ENCODE measurements at regions not wholly inside any gene's neighbourhood (a gene's known extent, or its start where the extent isn't known, plus 50 kb on each side); places are given as distances from the start of the nearest gene placed in this dataset.

DNA sequence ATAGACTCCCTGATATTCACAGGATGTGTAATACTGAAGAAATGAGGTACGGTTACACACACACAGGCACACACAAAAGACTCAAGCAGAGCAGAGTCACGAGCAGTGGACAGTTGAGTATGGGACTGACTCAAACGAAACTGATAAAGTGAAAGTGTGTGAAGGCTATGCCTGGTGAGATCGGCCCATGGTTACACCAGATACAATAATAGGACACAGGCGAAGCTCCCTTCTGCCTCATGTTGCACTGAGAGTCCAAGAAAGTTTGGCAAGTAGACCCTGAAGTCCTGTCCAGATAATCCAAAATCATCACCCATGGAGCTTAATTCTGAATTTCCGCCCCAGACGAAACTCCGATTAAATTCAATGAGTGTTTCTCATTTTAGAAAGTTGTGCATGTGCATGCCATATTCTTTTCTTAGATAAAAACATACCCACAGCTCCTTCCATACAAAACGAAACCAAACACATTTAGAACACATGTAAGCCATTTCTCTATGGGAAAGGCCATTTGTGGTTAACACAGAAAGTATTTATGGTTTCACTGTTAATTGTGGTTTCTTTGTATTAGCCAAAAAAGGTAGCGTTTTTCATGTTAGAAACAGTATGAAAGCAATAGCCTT lies 567.6 kb downstream of the PLCL1 start:
- no peak overlapping the region for H3K4me3 Mint-ChIP-seq
- H3K36me3 Mint-ChIP-seq = no peaks in the 10 kb centered on the region
- CTCF ChIA-PET = no interaction called here
- peaks cover 40% of the 10 kb centered on the region for H3K27me3 Mint-ChIP-seq
- H3K27ac Mint-ChIP-seq = no peak overlapping the region
- H3K4me1 Mint-ChIP-seq = peaks cover 11% of the 10 kb centered on the region
- DNase-seq = no peak
- no peaks in the 10 kb centered on the region for H3K9me3 Mint-ChIP-seq

DNA sequence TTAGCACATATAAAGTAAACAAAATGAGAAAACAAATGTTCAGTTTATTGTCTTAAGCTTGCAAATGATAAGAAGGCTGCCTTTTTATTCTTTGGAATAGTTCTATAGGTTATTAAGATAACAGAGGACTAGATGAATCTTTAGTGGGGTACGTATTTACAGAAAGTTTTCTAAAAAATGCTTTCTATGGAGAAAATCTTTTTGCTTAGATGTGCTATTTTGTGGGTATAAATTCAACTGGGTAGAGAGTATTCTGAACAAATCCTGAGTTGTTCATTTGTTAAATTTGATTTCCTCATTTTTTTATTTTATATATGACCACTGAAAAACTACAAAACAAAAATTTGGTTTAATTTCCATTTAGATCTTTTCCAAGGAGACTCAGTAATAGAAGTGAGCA lies 566.9 kb downstream of the PLCL1 start:
- Mint-ChIP-seq H3K36me3 (no peaks in the 10 kb centered on the region), H3K9me3 (no peaks in the 10 kb centered on the region), H3K4me1 (peaks cover 11% of the 10 kb centered on the region), H3K27ac (no peak overlapping the region), H3K4me3 (no peak overlapping the region), H3K27me3 (peaks cover 39% of the 10 kb centered on the region)
- CTCF ChIA-PET = interaction anchor here (0.7 kb wide), 1 partner anchor 56 kb away, joined by 3 read pairs; no protein-coding TSS in a partner anchor
- no peak for DNase-seq

DNA sequence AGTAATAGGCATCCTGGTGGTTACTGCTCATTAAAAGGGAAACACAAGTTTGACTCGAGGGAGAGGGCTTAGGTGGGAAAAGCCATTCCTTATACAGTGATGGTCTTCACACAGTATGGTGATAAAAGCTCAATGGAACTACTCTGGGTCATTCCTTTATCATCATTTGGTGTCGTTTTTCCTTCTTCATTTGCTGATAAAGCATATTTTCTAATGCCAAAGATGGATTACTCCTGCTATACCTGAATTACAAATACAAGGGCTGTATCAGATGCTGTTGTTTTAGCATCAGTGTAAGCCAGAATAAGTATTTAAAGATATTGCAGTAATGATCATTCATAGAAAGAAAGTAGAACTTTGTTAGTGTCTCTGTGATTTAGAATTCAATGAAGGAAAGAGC lies 563.7 kb downstream of the PLCL1 start:
- no peak for DNase-seq
- CTCF ChIA-PET = no interaction called here
- H3K9me3 Mint-ChIP-seq = no peaks in the 10 kb centered on the region
- no peak overlapping the region for H3K27ac Mint-ChIP-seq
- H3K4me1 Mint-ChIP-seq = peaks cover 11% of the 10 kb centered on the region
- H3K36me3 Mint-ChIP-seq = no peaks in the 10 kb centered on the region
- peaks cover 25% of the 10 kb centered on the region for H3K27me3 Mint-ChIP-seq
- no peak overlapping the region for H3K4me3 Mint-ChIP-seq

DNA sequence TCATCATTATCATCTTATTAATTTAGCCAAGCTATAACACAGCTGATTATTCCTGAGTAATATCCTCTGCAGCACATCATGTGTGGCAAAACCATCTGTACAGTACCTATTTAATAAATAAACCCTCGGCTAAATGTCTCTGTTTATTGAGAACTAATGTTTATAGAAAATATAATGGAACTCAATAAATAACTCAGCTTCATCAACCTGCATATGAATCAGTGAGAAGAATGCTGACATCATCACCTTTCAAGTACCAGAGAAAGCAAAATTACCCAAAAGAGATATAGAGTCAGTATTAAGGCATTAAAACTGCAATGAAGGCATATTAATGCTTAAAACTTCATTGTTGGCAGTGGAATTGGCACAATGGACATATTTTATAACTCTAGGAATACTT lies 558.3 kb downstream of the PLCL1 start:
- no peak overlapping the region for H3K4me3 Mint-ChIP-seq
- peaks cover 9% of the 10 kb centered on the region for H3K27me3 Mint-ChIP-seq
- no peak for DNase-seq
- H3K27ac Mint-ChIP-seq = no peak overlapping the region
- no peaks in the 10 kb centered on the region for H3K4me1 Mint-ChIP-seq
- H3K9me3 Mint-ChIP-seq = no peaks in the 10 kb centered on the region
- CTCF ChIA-PET = no interaction called here
- no peaks in the 10 kb centered on the region for H3K36me3 Mint-ChIP-seq

DNA sequence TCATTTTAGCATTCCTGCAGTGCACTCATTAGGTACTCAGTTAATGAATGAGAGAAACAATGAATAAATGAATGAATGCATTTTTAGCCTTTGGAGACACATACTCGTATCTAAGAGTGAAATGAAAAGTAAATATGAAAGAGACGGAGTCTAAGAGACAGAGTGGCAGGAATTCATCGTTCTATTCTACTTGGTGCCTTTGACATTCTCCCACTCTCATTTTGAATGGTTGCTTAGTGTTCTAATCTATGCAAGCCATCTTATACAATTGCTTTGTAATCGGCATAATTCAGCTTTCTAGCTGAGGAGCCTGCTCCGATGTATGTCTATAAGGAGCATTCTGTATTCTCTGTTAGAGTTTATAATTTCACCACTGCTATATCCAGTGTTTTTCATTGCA lies 554.9 kb downstream of the PLCL1 start:
- CTCF ChIA-PET = no interaction called here
- H3K9me3 Mint-ChIP-seq = no peaks in the 10 kb centered on the region

DNA sequence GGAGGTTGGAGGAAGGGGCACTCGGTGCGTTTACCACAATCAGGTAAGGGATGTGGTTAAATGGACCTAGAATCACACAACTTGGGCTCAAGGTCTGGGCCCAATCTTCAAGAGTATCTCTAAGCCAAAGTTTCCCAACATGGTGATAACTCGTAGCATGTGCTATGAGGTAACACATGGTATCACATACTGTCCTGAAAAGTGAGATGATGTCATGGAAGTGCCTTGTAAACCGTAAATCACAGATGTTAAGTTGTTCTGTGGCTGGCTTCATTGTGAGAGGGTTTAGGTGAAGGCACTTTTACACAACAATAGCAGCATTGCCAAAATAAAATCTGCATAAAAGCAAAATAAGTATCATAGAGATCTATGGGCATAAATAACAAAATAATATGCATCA lies 551.8 kb downstream of the PLCL1 start:
- Mint-ChIP-seq H3K27ac (no peak overlapping the region), H3K4me3 (no peak overlapping the region), H3K9me3 (no peaks in the 10 kb centered on the region), H3K36me3 (no peaks in the 10 kb centered on the region), H3K4me1 (no peaks in the 10 kb centered on the region), H3K27me3 (peaks cover 4% of the 10 kb centered on the region)
- CTCF ChIA-PET = no interaction called here
- no peak for DNase-seq

More for the DNA sequence above, 554.9 kb downstream of the PLCL1 start:
- H3K27me3 Mint-ChIP-seq = peaks cover 7% of the 10 kb centered on the region
- H3K27ac Mint-ChIP-seq = no peak overlapping the region
- no peaks in the 10 kb centered on the region for H3K4me1 Mint-ChIP-seq
- H3K4me3 Mint-ChIP-seq = no peak overlapping the region
- no peaks in the 10 kb centered on the region for H3K36me3 Mint-ChIP-seq
- no peak for DNase-seq

DNA sequence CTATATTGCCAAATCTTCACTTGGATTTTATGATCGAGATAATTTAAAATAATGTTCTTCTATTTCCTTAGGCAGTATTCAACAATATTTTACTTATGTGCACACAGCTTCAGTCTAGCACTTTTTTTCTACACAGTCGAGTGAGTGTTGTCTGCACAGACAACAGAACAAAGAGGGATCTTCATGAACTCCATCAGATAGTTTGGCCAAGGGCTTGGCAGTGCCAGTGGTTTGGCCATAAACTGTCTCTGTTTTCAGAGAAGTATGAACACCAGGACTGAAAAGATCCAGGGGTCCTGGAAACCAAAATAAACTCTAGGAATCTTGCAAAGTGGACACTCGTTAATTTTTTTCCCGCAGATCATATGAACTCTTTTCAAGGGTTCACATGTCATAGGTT lies 547.3 kb downstream of the PLCL1 start:
- Mint-ChIP-seq H3K4me3 (no peak overlapping the region), H3K4me1 (no peaks in the 10 kb centered on the region), H3K27ac (no peak overlapping the region), H3K9me3 (no peaks in the 10 kb centered on the region), H3K36me3 (no peaks in the 10 kb centered on the region), H3K27me3 (peaks cover 3% of the 10 kb centered on the region)
- DNase-seq = no peak
- CTCF ChIA-PET = no interaction called here

DNA sequence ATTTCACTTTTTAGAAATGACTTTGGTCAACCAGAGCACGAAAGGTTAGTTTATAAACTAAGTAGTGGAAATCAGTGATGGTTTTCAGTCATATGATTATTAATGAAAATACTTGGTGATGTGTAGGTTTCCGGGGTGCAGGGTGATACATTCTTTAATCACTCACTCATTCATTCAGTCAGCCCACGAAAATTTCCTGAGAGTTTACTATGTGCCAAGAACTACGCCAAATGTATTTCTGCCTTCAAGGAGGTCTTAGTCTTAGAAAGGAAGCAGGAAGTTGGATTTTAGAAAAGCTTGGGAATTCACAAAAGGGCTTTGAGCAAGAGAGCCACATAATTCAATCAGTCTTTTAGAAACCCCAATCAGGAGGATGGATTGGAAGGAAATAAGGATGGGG lies 543.6 kb downstream of the PLCL1 start:
- Mint-ChIP-seq H3K27me3 (peaks cover 3% of the 10 kb centered on the region), H3K9me3 (no peaks in the 10 kb centered on the region), H3K4me1 (peaks cover 8% of the 10 kb centered on the region), H3K27ac (no peak overlapping the region), H3K4me3 (no peak overlapping the region), H3K36me3 (no peaks in the 10 kb centered on the region)
- CTCF ChIA-PET = interaction anchor here (0.5 to 1.6 kb wide), 3 partner anchors 35 to 677 kb away, joined by 3 to 4 read pairs (median 3); no protein-coding TSS in a partner anchor
- DNase-seq = no peak

DNA sequence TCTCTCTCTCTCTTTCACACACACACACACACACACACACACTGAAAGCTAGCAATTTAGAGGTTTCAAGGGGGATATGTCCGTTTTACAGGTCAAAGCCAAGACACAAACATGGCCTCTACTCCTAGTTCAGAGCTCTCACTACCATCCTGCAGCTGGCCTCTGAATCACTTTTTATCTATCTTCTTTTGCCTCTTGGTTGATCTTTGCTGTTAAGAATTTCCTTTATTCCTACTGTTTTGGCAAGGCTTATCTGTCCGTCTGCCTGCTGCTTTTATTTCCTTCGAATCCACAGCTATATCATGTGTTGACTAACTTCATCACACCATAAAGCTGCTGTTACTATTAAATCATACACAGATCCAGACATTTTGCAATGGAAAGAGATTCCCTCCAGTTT lies 543.0 kb downstream of the PLCL1 start:
- Mint-ChIP-seq H3K27ac (no peak overlapping the region), H3K9me3 (no peaks in the 10 kb centered on the region), H3K27me3 (peaks cover 3% of the 10 kb centered on the region), H3K36me3 (no peaks in the 10 kb centered on the region), H3K4me3 (no peak overlapping the region), H3K4me1 (peaks cover 8% of the 10 kb centered on the region)
- no peak for DNase-seq
- CTCF ChIA-PET = interaction anchor here (0.5 to 1.6 kb wide), 2 partner anchors 35 to 85 kb away, joined by 3 read pairs; no protein-coding TSS in a partner anchor

DNA sequence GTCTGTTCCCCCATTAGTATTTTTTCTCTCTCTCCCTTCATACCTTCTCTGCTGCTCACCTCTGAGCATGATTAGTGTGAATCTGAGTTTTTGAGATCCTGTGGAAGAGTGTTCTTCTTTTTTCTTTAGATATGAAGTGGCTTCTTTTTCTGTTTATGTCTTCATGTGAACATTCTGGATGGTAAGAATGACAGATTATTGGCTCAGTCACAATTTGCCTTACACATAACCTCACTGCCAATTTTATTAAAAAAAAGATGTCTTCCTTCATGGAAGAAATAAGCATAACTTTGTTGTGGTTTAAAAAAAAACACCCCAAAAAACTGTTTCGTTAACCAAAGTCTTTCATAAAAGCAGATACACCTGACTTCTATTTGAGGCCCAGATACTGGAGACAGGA lies 539.1 kb downstream of the PLCL1 start:
- Mint-ChIP-seq H3K27me3 (peaks cover 12% of the 10 kb centered on the region), H3K27ac (no peak overlapping the region), H3K9me3 (no peaks in the 10 kb centered on the region), H3K4me3 (no peak overlapping the region), H3K36me3 (no peaks in the 10 kb centered on the region), H3K4me1 (peaks cover 8% of the 10 kb centered on the region)
- CTCF ChIA-PET = no interaction called here
- DNase-seq = no peak

DNA sequence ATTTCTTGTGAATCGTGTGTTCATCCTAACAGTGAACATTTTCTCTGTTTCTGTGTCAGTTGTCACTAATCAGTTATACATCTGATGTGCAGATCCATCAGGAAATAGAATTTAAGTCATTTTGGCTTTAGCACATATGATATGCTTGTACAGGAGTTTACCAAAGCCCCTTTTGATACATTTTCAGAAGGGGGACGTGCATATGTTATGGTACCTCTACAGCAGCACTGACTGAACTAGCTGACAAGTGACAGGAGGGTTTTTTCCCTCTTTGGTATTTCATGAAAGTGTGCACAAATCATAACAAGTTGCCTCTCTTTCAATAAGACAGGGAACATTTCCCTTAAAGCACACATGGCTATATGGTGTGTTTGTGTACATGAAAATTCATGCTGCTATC lies 536.5 kb downstream of the PLCL1 start:
- CTCF ChIA-PET = no interaction called here
- no peak overlapping the region for H3K4me3 Mint-ChIP-seq
- peaks cover 8% of the 10 kb centered on the region for H3K4me1 Mint-ChIP-seq
- H3K27ac Mint-ChIP-seq = no peak overlapping the region
- DNase-seq = no peak
- no peaks in the 10 kb centered on the region for H3K9me3 Mint-ChIP-seq
- H3K36me3 Mint-ChIP-seq = no peaks in the 10 kb centered on the region
- H3K27me3 Mint-ChIP-seq = peaks cover 16% of the 10 kb centered on the region

DNA sequence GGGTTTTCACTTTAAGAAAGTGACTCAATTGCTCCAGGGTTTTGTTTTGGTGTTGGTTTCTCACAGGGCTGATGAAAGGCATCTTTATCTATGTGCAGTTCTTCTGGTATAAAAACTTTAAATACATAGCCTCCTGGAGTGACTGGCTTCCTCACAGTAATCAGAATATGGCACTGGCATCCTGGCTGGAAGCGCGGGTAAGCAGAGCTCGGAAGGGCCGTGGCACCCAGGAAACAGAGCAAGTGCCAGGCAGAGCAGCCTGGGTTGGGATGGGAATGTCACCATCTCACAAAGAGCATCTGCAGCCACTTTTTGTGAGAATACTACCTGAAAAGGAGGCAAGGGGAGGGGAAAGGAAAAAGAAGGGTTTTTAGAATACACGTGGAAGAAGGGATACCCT lies 534.7 kb downstream of the PLCL1 start:
- Mint-ChIP-seq H3K4me1 (peaks cover 8% of the 10 kb centered on the region), H3K27ac (no peak overlapping the region), H3K27me3 (peaks cover 21% of the 10 kb centered on the region), H3K9me3 (no peaks in the 10 kb centered on the region), H3K36me3 (no peaks in the 10 kb centered on the region), H3K4me3 (no peak overlapping the region)
- CTCF ChIA-PET = no interaction called here
- DNase-seq = no peak

DNA sequence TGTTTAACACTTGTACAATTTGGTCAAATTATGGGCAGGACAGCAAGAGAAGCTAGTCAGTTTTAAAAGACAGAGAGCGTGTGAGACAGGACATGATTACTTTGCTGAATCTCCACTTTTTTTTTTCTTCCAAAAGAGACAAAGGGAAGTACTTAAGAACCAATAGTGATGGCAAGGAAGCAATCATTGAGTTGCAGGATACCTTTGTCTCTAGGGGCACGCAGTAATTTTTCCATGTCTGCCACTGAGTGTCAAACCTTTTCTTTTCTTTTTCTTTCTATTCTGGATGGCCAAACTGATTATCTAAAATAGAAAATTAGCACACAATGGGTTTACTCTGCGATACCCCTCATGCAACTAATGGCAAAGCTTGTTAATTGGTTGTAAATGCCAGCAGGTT lies 533.0 kb downstream of the PLCL1 start:
- CTCF ChIA-PET = no interaction called here
- Mint-ChIP-seq H3K27ac (no peak overlapping the region), H3K36me3 (no peaks in the 10 kb centered on the region), H3K9me3 (no peaks in the 10 kb centered on the region), H3K4me3 (no peak overlapping the region), H3K27me3 (peaks cover 25% of the 10 kb centered on the region), H3K4me1 (no peaks in the 10 kb centered on the region)
- no peak for DNase-seq

DNA sequence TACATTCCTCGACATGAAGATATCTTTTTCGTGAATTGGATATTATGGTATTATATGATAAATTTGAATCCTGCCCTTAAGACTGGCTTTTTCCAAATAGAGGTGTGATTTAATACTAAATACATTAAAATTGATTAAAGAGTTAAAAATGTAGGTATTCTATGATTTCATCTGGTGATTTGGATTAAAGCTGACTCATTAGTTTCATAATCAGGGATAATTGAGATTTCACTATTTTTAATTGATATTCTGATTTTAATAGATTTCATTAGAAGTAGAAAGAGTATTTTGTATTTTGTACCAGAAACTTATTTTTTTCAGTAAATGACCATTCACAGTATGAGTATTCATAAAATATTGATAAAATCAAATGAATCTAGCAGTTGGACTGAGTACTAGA lies 524.1 kb downstream of the PLCL1 start:
- Mint-ChIP-seq H3K27me3 (peaks cover 30% of the 10 kb centered on the region), H3K36me3 (peaks cover 4% of the 10 kb centered on the region), H3K27ac (no peak overlapping the region), H3K4me3 (no peak overlapping the region), H3K4me1 (peaks cover 30% of the 10 kb centered on the region), H3K9me3 (no peaks in the 10 kb centered on the region)
- CTCF ChIA-PET = no interaction called here
- DNase-seq = no peak

DNA sequence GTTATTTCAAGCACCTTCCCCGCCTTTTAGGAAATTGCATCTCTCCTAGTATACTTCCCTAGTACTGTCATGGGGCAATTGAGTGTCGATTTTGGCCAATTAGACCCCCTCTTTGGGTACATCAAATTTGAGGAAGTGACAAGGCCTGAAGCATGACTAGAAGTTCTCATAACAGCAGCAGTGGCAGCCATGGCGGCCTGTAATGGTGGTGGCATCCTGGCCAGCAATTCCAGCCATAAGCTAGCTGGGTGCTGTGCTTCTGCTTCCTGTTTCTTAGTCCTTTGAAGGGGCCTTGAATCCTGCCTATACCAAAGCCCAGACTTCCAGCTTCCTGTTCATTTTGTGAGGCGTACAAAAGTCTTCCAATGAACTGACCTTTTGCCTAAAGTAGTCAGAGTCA lies 523.1 kb downstream of the PLCL1 start:
- H3K27me3 Mint-ChIP-seq = peaks cover 28% of the 10 kb centered on the region
- no peaks in the 10 kb centered on the region for H3K9me3 Mint-ChIP-seq
- no peak overlapping the region for H3K27ac Mint-ChIP-seq
- H3K36me3 Mint-ChIP-seq = peaks cover 4% of the 10 kb centered on the region
- no peak overlapping the region for H3K4me3 Mint-ChIP-seq
- CTCF ChIA-PET = no interaction called here
- H3K4me1 Mint-ChIP-seq = peaks cover 30% of the 10 kb centered on the region
- no peak for DNase-seq

DNA sequence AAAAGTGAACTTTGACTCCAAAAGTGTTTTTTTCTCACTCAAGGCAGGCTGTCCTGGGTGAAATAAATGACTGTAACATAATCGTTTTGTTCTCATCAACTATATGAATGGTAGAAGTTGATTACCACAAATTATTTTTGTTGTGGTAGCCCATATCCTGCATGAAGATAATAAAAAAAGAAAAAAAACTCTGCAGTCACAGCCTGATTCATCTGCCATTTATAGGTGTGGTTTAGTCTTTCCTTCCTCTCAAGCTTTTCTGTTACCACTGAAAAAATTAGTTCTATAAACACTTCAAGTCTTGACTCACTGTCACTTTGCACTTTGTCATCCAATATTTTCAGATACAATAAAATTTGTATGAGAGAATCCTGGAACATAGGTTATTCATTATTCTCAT lies 522.0 kb downstream of the PLCL1 start:
- CTCF ChIA-PET = no interaction called here
- peaks cover 34% of the 10 kb centered on the region for H3K27me3 Mint-ChIP-seq
- no peaks in the 10 kb centered on the region for H3K9me3 Mint-ChIP-seq
- peaks cover 30% of the 10 kb centered on the region for H3K4me1 Mint-ChIP-seq
- no peak for DNase-seq
- peaks cover 4% of the 10 kb centered on the region for H3K36me3 Mint-ChIP-seq
- H3K27ac Mint-ChIP-seq = peak overlapping the region; percentile 35
- H3K4me3 Mint-ChIP-seq = no peak overlapping the region

Data from activated naive CD4-positive, alpha-beta T cell treated with anti-CD3 and anti-CD28 coated beads, Interleukin-2, amount 10 ng/mL, durations not matched to agents 7 days and 5 days (primary cell).